Right lobe of liver (tissue), 6 donors: ENCODE measurements at regions not wholly inside any gene's neighbourhood (a gene's known extent, or its start where the extent isn't known, plus 50 kb on each side); places are given as distances from the start of the nearest gene placed in this dataset.
A peak's percentile ranks its signal among the peaks of the same experiment; 100 is the strongest.

ENCODE experiments used
- ATAC-seq, 4 donors: fragments of 200-7000 bp; cut with Tn5 transposase; one replicate each; pipeline ENCODE4 v1.9.1; 2020; ENCODE audit warnings: mild to moderate bottlenecking in 4 of 4, moderate library complexity in 4 of 4
- DNase-seq, 3 donors: peaks; one replicate each; pipeline ENCODE4 v3.0.0-alpha.2; 2020
- H3K27ac ChIP-seq, 3 donors: fragments of 200-600 bp; one replicate each; pipeline ENCODE4 v1.8.0; 2022
- H3K27me3 ChIP-seq, 2 donors: fragments of 200-600 bp; one replicate each; pipeline ENCODE4 v1.8.0; 2022
- H3K36me3 ChIP-seq, 4 donors: fragments of 200-600 bp; sonication (generic) in 1 of 4; one replicate each; pipeline versions ENCODE4 v1.5.1 to v1.8.0; 2017 to 2022; ENCODE audit warnings: control low read depth in 1 of 4
- H3K4me1 ChIP-seq, 4 donors: fragments of 200-600 bp; sonication (generic) in 1 of 4; one replicate each; pipeline versions ENCODE4 v1.5.1 to v1.8.0; 2017 to 2022; ENCODE audit warnings: control low read depth in 1 of 4
- H3K4me3 ChIP-seq, 3 donors: fragments of 200-600 bp; one replicate each; pipeline ENCODE4 v1.8.0; 2022
- H3K9me3 ChIP-seq, 4 donors: fragments of 200-600 bp; sonication (generic) in 1 of 4; one replicate each; pipeline versions ENCODE4 v1.5.1 to v1.8.0; 2017 to 2022; ENCODE audit warnings: control low read depth in 1 of 4
- CTCF ChIP-seq, 4 donors: fragments of 200-600 bp in 3 of 4; fragments of 450-650 bp in 1 of 4; IDR thresholded peaks; one replicate each; pipeline versions ENCODE4 v1.5.1 to v1.8.0; 2016 to 2022; ENCODE audit warnings: antibody characterized with exemption in 4 of 4, mild to moderate bottlenecking in 2 of 4
- POLR2A ChIP-seq: fragments of 450-650 bp; IDR thresholded peaks from one replicate; pipeline ENCODE4 v1.6.1; 2017; ENCODE audit warnings: antibody characterized with exemption, mild to moderate bottlenecking
- WGBS: methylation state at CpG from one replicate; pipeline ENCODE4 v1.1.6; 2018; ENCODE audit warnings: low coverage, low lambda C conversion rate; ENCODE audit not compliant: insufficient coverage; ENCODE audit errors: missing lambda C conversion rate; 5-methylcytosine and 5-hydroxymethylcytosine counted together
- intact Hi-C, 2 donors: fragments of 100-400 bp; cut with DNase I; formaldehyde crosslinking; loops; one replicate each; pipeline versions ENCODE4 v1.11.2 to v1.14.1; 2022
- donor health status: DM: no; HTN: yes; CAD: no.
- donor health status: DM: no; HTN: no; CAD: no.
- donor health status: DM: no; HTN: no; CAD: no.
- donor health status: DM: no; HTN: yes; CAD: no.
- donor health status: DM: no; HTN: yes; CAD: no.

- Histone ChIP-seq H3K4me1 (no peaks in the 10 kb centered on the region), H3K9me3 (no peaks in the 10 kb centered on the region), H3K27ac (no peak overlapping the region), H3K36me3 (no peaks in the 10 kb centered on the region), H3K4me3 (no peak overlapping the region), H3K27me3 (no peaks in the 10 kb centered on the region)
- WGBS = 28% methylated on average over 1 of the region's 1 CpG
- intact Hi-C loops = no loop called here
- DNase-seq (no peak), ATAC-seq (peak; percentile 55 to 80 (median 75))
- TF ChIP-seq POLR2A (no peak), CTCF (IDR thresholded peaks at IDR 0.05) (no peak)
Observed at GRCh38 chr3:81382470-81382869, 379.0 kb downstream of the GBE1 start.

- intact Hi-C loops = no loop called here
- Histone ChIP-seq H3K9me3 (no peaks in the 10 kb centered on the region), H3K27me3 (no peaks in the 10 kb centered on the region), H3K4me3 (no peak overlapping the region), H3K4me1 (no peaks in the 10 kb centered on the region), H3K36me3 (no peaks in the 10 kb centered on the region), H3K27ac (no peak overlapping the region)
- WGBS = no CpG with 5 or more reads among the region's 4 CpGs
- no peak for TF ChIP-seq POLR2A
- TF ChIP-seq CTCF (IDR thresholded peaks at IDR 0.05) = no peak
- no peak for DNase-seq
- ATAC-seq = no peak
Observed at GRCh38 chr3:81380234-81380633, 381.2 kb downstream of the GBE1 start.

- no peak overlapping the region for H3K4me3 ChIP-seq
- 60% methylated on average over 5 of the region's 5 CpGs for WGBS
Observed at GRCh38 chr3:81378552-81379293, 382.7 kb downstream of the GBE1 start.

GRCh38 chr3:81375921-81376320 lies 385.5 kb downstream of the GBE1 start:
- Histone ChIP-seq H3K4me1 (no peaks in the 10 kb centered on the region), H3K27me3 (no peaks in the 10 kb centered on the region), H3K36me3 (no peaks in the 10 kb centered on the region), H3K4me3 (no peak overlapping the region), H3K27ac (no peak overlapping the region), H3K9me3 (no peaks in the 10 kb centered on the region)
- DNase-seq (no peak), ATAC-seq (no peak)
- TF ChIP-seq CTCF (IDR thresholded peaks at IDR 0.05) (no peak), POLR2A (no peak)
- intact Hi-C loops = no loop called here

More at GRCh38 chr3:81378552-81379293, 382.7 kb downstream of the GBE1 start:
- Histone ChIP-seq H3K27ac (no peak overlapping the region), H3K36me3 (no peaks in the 10 kb centered on the region), H3K4me1 (no peaks in the 10 kb centered on the region), H3K27me3 (no peaks in the 10 kb centered on the region), H3K9me3 (no peaks in the 10 kb centered on the region)
- TF ChIP-seq POLR2A (no peak), CTCF (IDR thresholded peaks at IDR 0.05) (no peak)
- ATAC-seq (no peak), DNase-seq (no peak)
- intact Hi-C loops = no loop called here
